K562 (cell line): ENCODE measurements at regions not wholly inside any gene's neighbourhood (a gene's known extent, or its start where the extent isn't known, plus 50 kb on each side); places are given as distances from the start of the nearest gene placed in this dataset.

Experiments
- AFF4 ChIP-seq: sonication (generic); formaldehyde crosslinking; IDR thresholded peaks from 2 replicates; pipeline ENCODE4 v1.8.0; 2023; ENCODE audit warnings: mild to moderate bottlenecking, missing genetic modification reagents
- HMG20B ChIP-seq: fragments of 250-450 bp; sonication (Bioruptor Pico); IDR thresholded peaks from 2 replicates; pipeline ENCODE4 v1.5.0; 2021; ENCODE audit warnings: mild to moderate bottlenecking
- MCM5 ChIP-seq: fragments of 450-650 bp; IDR thresholded peaks from 2 replicates; pipeline ENCODE4 v1.6.1; 2016; ENCODE audit warnings: low read depth
- NFRKB ChIP-seq: fragments of 450-650 bp; IDR thresholded peaks from 2 replicates; pipeline ENCODE4 v1.6.1; 2016; ENCODE audit warnings: low read depth
- WHSC1 ChIP-seq: IDR thresholded peaks from one replicate; pipeline ENCODE4 v1.6.1; 2012; ENCODE audit warnings: low read length, control low read depth, inconsistent platforms
- ZNF583 ChIP-seq: fragments of 250-450 bp; sonication (Bioruptor Pico); IDR thresholded peaks from 2 replicates; pipeline ENCODE4 v1.4.0; 2020
- ZNF644 ChIP-seq: fragments of 200-800 bp; sonication (Bioruptor generic); IDR thresholded peaks from 2 replicates; pipeline ENCODE4 v1.6.1; 2016; ENCODE audit warnings: low read depth, missing genetic modification characterization, missing compliant biosample characterization
- TF ChIP-seq, protein P1 (sequence below): fragments of 200-400 bp; formaldehyde crosslinking; IDR thresholded peaks from 2 replicates; pipeline ENCODE4 v1.6.1; 2017; ENCODE audit warnings: mild to moderate bottlenecking, low read depth, low read length, moderate library complexity

DNA sequence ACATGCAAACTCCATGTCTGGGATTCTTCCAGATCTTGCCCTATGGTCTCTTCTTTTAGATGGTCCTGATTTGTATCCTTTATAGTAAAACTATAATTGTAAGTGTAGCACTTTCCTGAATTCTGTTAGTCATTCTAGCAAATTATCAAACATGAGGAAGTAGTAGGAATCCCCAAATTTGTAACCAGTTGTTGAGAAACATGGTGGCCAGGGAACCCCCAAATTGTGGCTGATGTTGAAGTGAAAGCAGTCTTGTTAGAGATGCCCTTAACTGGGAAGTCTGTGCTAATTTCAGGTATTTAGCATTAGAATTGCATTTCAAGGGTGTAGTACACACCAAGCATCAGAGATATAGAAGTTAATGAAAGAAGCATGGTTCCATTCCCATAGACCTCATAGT, 180.4 kb upstream of the STT3B start (continued):
- TF ChIP-seq AFF4 (CRISPR knock-in tag) = no peak
- no peak for TF ChIP-seq HMG20B (CRISPR knock-in tag)
- no peak for TF ChIP-seq ZNF644
- no peak for TF ChIP-seq WHSC1
- TF ChIP-seq, protein P1, sequence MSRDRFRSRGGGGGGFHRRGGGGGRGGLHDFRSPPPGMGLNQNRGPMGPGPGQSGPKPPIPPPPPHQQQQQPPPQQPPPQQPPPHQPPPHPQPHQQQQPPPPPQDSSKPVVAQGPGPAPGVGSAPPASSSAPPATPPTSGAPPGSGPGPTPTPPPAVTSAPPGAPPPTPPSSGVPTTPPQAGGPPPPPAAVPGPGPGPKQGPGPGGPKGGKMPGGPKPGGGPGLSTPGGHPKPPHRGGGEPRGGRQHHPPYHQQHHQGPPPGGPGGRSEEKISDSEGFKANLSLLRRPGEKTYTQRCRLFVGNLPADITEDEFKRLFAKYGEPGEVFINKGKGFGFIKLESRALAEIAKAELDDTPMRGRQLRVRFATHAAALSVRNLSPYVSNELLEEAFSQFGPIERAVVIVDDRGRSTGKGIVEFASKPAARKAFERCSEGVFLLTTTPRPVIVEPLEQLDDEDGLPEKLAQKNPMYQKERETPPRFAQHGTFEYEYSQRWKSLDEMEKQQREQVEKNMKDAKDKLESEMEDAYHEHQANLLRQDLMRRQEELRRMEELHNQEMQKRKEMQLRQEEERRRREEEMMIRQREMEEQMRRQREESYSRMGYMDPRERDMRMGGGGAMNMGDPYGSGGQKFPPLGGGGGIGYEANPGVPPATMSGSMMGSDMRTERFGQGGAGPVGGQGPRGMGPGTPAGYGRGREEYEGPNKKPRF = no peak
- TF ChIP-seq ZNF583 (CRISPR knock-in tag) = no peak
- TF ChIP-seq NFRKB = no peak
- no peak for TF ChIP-seq MCM5
- TF ChIP-seq, all 486 proteins: peak for 0
